Gastrocnemius medialis (tissue), 4 donors: ENCODE measurements at regions not wholly inside any gene's neighbourhood (a gene's known extent, or its start where the extent isn't known, plus 50 kb on each side); places are given as distances from the start of the nearest gene placed in this dataset.

Source experiments
- CTCF ChIP-seq, 5 experiments: fragments of 450-650 bp in 3 of 5; fragments of 200-600 bp in 2 of 5; sonication (generic) in 2 of 5; IDR thresholded peaks in 4 of 5; conservative IDR thresholded peaks in 1 of 5; 1 replicate in 4 of 5; 2 replicates in 1 of 5; pipeline ENCODE4 v1.5.1; 2016 to 2019; ENCODE audit warnings: antibody characterized with exemption in 5 of 5, mild to moderate bottlenecking in 3 of 5, moderate library complexity in 3 of 5
- POLR2A ChIP-seq, 2 donors: fragments of 450-650 bp; IDR thresholded peaks; one replicate each; pipeline ENCODE4 v1.6.1; 2017; ENCODE audit warnings: antibody characterized with exemption in 2 of 2, mild to moderate bottlenecking in 2 of 2, moderate library complexity in 2 of 2

- no peak for TF ChIP-seq CTCF (IDR thresholded peaks at IDR 0.05 in 4 of 5, conservative IDR thresholded peaks at IDR 0.05 in 1 of 5)
- TF ChIP-seq POLR2A (IDR thresholded peaks at IDR 0.05), result no peak
Measured at GRCh38 chr2:106292627-106293026, 98.5 kb upstream of the UXS1 start.
